A549 (cell line): ENCODE measurements at regions not wholly inside any gene's neighbourhood (a gene's known extent, or its start where the extent isn't known, plus 50 kb on each side); places are given as distances from the start of the nearest gene placed in this dataset.

Experiments
- ATAC-seq, 2 experiments: fragments of 200-7000 bp in 1 of 2; fragments of >200 bp in 1 of 2; cut with Nextera tagmentation in 1 of 2; cut with Tn5 transposase in 1 of 2; 3 replicates each; pipeline versions ENCODE4 v1.8.0 to v1.9.1; 2018 to 2020; ENCODE audit warnings: mild to moderate bottlenecking in 1 of 2, moderate library complexity in 1 of 2
- CTCF ChIA-PET: fragments of 300-600 bp; sonication (Branson Sonifier 250); formaldehyde crosslinking; extraction: SDS; loops from one replicate; lab custom pipeline; 2021; ENCODE audit warnings: antibody characterized with exemption, inconsistent platforms; lab: Yijun Ruan, JAX
- POLR2A ChIA-PET: fragments of 350-600 bp; formaldehyde crosslinking; extraction: SDS; loops from one replicate; lab custom pipeline; 2021; ENCODE audit warnings: antibody characterized with exemption, inconsistent platforms; lab: Yijun Ruan, JAX
- DNase-seq, 2 experiments: peaks; one replicate each; pipeline versions ENCODE4 v3.0.0 to v3.0.0-alpha.2; 2011 to 2016; ENCODE audit warnings: low read depth in 1 of 2, low spot score in 1 of 2
- FAIRE-seq: peaks from 2 replicates; lab custom pipeline; 2011; peaks lifted over from hg19 to GRCh38; lab: Jason Lieb, UNC
- H3K27ac ChIP-seq, 2 experiments: fragments of >200 bp; sonication (Bioruptor Twin); formaldehyde crosslinking; 3 replicates each; pipeline ENCODE4 v1.5.1; 2016 to 2017
- H3K4me1 ChIP-seq: fragments of >200 bp; sonication (Bioruptor Twin); formaldehyde crosslinking; 3 replicates; pipeline ENCODE4 v1.6.1; 2016
- H3K4me2 ChIP-seq: fragments of >200 bp; sonication (Bioruptor Twin); formaldehyde crosslinking; 3 replicates; pipeline ENCODE4 v1.6.1; 2016
- H3K4me3 ChIP-seq: fragments of >200 bp; sonication (Bioruptor Twin); formaldehyde crosslinking; 3 replicates; pipeline ENCODE4 v1.5.1; 2016
- H3K9me3 ChIP-seq: fragments of >200 bp; sonication (Bioruptor Twin); formaldehyde crosslinking; 3 replicates; pipeline ENCODE4 v1.6.1; 2016
- ATOH8 ChIP-seq: fragments of 250-450 bp; sonication (Bioruptor Pico); IDR thresholded peaks from 2 replicates; pipeline ENCODE4 v1.5.0; 2020; ENCODE audit warnings: low read depth, mild to moderate bottlenecking, moderate library complexity
- BCL3 ChIP-seq: fragments of >200 bp; sonication (Bioruptor Twin); formaldehyde crosslinking; IDR thresholded peaks from 3 replicates; pipeline ENCODE4 v1.6.1; 2016
- BHLHE40 ChIP-seq: IDR thresholded peaks from 2 replicates; pipeline ENCODE4 v1.6.1; 2012; ENCODE audit warnings: low read depth, low read length, inconsistent platforms
- CBX8 ChIP-seq: fragments of 200-600 bp; sonication (generic); IDR thresholded peaks from 2 replicates; pipeline ENCODE4 v1.6.1; 2016
- CEBPB ChIP-seq, 2 experiments: fragments of >200 bp in 1 of 2; sonication (Bioruptor Twin) in 1 of 2; formaldehyde crosslinking in 1 of 2; IDR thresholded peaks; 2 replicates each; pipeline ENCODE4 v1.6.1; 2012 to 2016
- CHD2 ChIP-seq: fragments of 150-350 bp; IDR thresholded peaks from 2 replicates; pipeline ENCODE4 v1.6.1; 2014; ENCODE audit warnings: low read length; ENCODE audit not compliant: partially characterized antibody
- EHMT2 ChIP-seq: fragments of 200-600 bp; sonication (generic); IDR thresholded peaks from 2 replicates; pipeline ENCODE4 v1.6.1; 2016; ENCODE audit warnings: antibody characterized with exemption, low read depth, mild to moderate bottlenecking, moderate library complexity
- FOSB ChIP-seq: fragments of 250-450 bp; sonication (Bioruptor Pico); IDR thresholded peaks from 2 replicates; pipeline ENCODE4 v1.5.0; 2020; ENCODE audit warnings: mild to moderate bottlenecking, moderate library complexity
- FOSL2 ChIP-seq, 2 experiments: fragments of 450-650 bp in 1 of 2; fragments of >200 bp in 1 of 2; sonication (Bioruptor Twin) in 1 of 2; formaldehyde crosslinking; IDR thresholded peaks; 2 replicates each; pipeline versions ENCODE4 v1.5.0 to v1.6.1; 2016 to 2020; ENCODE audit warnings: mild to moderate bottlenecking in 1 of 2, moderate library complexity in 1 of 2
- HOXB13 ChIP-seq: fragments of 250-450 bp; sonication (Bioruptor Pico); IDR thresholded peaks from 2 replicates; pipeline ENCODE4 v1.5.0; 2020; ENCODE audit warnings: low read depth, mild to moderate bottlenecking, moderate library complexity
- KDM1A ChIP-seq: fragments of 200-600 bp; sonication (generic); IDR thresholded peaks from 2 replicates; pipeline ENCODE4 v1.6.1; 2016; ENCODE audit warnings: low read depth, mild to moderate bottlenecking
- KDM5A ChIP-seq: fragments of 200-600 bp; sonication (generic); IDR thresholded peaks from 2 replicates; pipeline ENCODE4 v1.6.1; 2016; ENCODE audit warnings: antibody characterized with exemption, mild to moderate bottlenecking
- MYC ChIP-seq: IDR thresholded peaks from 2 replicates; pipeline ENCODE4 v1.6.1; 2012; ENCODE audit warnings: mild to moderate bottlenecking, inconsistent platforms, low read length, improper control_type of control experiment, borderline replicate concordance
- NPAS2 ChIP-seq: fragments of 250-450 bp; sonication (Bioruptor Pico); IDR thresholded peaks from 2 replicates; pipeline ENCODE4 v1.8.0; 2022; ENCODE audit warnings: mild to moderate bottlenecking, moderate library complexity, borderline replicate concordance
- PBX3 ChIP-seq: IDR thresholded peaks from 2 replicates; pipeline ENCODE4 v1.6.1; 2012
- REST ChIP-seq: fragments of 200-600 bp; sonication (generic); IDR thresholded peaks from 2 replicates; pipeline ENCODE4 v1.6.1; 2016; ENCODE audit warnings: antibody characterized with exemption, mild to moderate bottlenecking, moderate library complexity
- SREBF2 ChIP-seq: fragments of 450-650 bp; IDR thresholded peaks from 2 replicates; pipeline ENCODE4 v1.6.1; 2014; ENCODE audit warnings: mild to moderate bottlenecking, moderate library complexity
- TP53 ChIP-seq: fragments of 250-450 bp; sonication (Bioruptor Pico); IDR thresholded peaks from 2 replicates; pipeline ENCODE4 v1.5.0; 2021; ENCODE audit warnings: mild to moderate bottlenecking, moderate library complexity
- ZC3H11A ChIP-seq: fragments of 450-650 bp; IDR thresholded peaks from 2 replicates; pipeline ENCODE4 v1.6.1; 2014; ENCODE audit warnings: antibody characterized with exemption, mild to moderate bottlenecking
- ZFP36 ChIP-seq: fragments of 450-650 bp; IDR thresholded peaks from 2 replicates; pipeline ENCODE4 v1.6.1; 2014; ENCODE audit warnings: borderline replicate concordance; ENCODE audit not compliant: partially characterized antibody
- WGBS: methylation state at CpG from one replicate; pipeline ENCODE4 v1.1.6; 2017; ENCODE audit errors: missing lambda C conversion rate; 5-methylcytosine and 5-hydroxymethylcytosine counted together

DNA sequence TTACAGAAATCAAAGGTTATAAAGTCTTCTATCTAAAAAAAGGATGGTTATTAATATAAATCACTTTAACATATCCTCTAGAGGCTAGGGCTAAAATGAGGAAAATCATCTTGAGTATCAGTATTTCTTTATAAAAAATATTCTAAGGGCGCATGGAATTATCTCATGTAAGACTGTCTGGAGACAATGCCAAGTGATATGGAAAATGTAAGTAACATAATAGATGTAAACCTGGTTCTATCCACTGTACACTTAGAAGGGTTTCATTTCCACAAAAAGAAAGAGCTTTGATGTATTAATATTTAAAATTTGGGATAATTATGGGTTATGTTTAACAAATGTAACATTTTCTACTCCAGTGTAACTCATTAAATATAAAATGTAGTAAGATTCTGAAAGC, 95.9 kb upstream of the DPH5 start:
- H3K9me3 ChIP-seq = no peaks in the 10 kb centered on the region
- no peak overlapping the region for H3K4me2 ChIP-seq
- CTCF ChIA-PET = no interaction called here
- DNase-seq = no peak
- TF ChIP-seq REST (no peak), BHLHE40 (no peak), CBX8 (no peak), BCL3 (no peak), ZFP36 (no peak), PBX3 (no peak), CHD2 (no peak), NPAS2 (CRISPR knock-in tag) (no peak), CEBPB (IDR thresholded peaks at IDR 0.05) (no peak), TP53 (CRISPR knock-in tag) (no peak), FOSB (CRISPR knock-in tag) (no peak), HOXB13 (CRISPR knock-in tag) (no peak), ATOH8 (CRISPR knock-in tag) (no peak), SREBF2 (no peak), MYC (no peak), KDM1A (no peak)
- no peak for FAIRE-seq
- WGBS = 21% methylated on average over 1 of the region's 1 CpG
- POLR2A ChIA-PET = no interaction called here
- no peaks in the 10 kb centered on the region for H3K4me1 ChIP-seq
- no peak overlapping the region for H3K27ac ChIP-seq
- H3K4me3 ChIP-seq = no peak overlapping the region
- ATAC-seq = no peak

GRCh38 chr1:101120868-101121267, 95.3 kb upstream of the DPH5 start:
- ATAC-seq (no peak), DNase-seq (no peak), FAIRE-seq (no peak)
- CTCF ChIA-PET = no interaction called here
- Histone ChIP-seq H3K27ac (no peak overlapping the region), H3K4me3 (no peak overlapping the region), H3K4me2 (no peak overlapping the region), H3K9me3 (no peaks in the 10 kb centered on the region), H3K4me1 (no peaks in the 10 kb centered on the region)
- TF ChIP-seq FOSL2 (IDR thresholded peaks at IDR 0.05) (no peak), FOSL2 (CRISPR knock-in tag; IDR thresholded peaks at IDR 0.05) (peak; percentile 21; the same call in 1 of the 2 replicates), ZC3H11A (no peak)
- POLR2A ChIA-PET = no interaction called here

- TF ChIP-seq EHMT2 (no peak), KDM5A (no peak), SREBF2 (no peak)
Measured at GRCh38 chr1:101119289-101119688, 93.7 kb upstream of the DPH5 start.

More at GRCh38 chr1:101119289-101119688, 93.7 kb upstream of the DPH5 start:
- Histone ChIP-seq H3K4me3 (no peak overlapping the region), H3K4me2 (no peak overlapping the region), H3K9me3 (no peaks in the 10 kb centered on the region), H3K4me1 (no peaks in the 10 kb centered on the region), H3K27ac (no peak overlapping the region)
- no peak for FAIRE-seq
- WGBS = 47% methylated on average over 4 of the region's 4 CpGs
- DNase-seq = no peak
- no peak for ATAC-seq
- ChIA-PET CTCF (no interaction called here), POLR2A (no interaction called here)
